Activated CD8-positive, alpha-beta memory T cell treated with anti-CD3 and anti-CD28 coated beads, Interleukin-2, amount 50 U/mL, for 4 hours (primary cell): ENCODE measurements at regions not wholly inside any gene's neighbourhood (a gene's known extent, or its start where the extent isn't known, plus 50 kb on each side); places are given as distances from the start of the nearest gene placed in this dataset.

Experiments
- DNase-seq: peaks from one replicate; pipeline ENCODE4 v3.0.0-alpha.2; 2020

DNA sequence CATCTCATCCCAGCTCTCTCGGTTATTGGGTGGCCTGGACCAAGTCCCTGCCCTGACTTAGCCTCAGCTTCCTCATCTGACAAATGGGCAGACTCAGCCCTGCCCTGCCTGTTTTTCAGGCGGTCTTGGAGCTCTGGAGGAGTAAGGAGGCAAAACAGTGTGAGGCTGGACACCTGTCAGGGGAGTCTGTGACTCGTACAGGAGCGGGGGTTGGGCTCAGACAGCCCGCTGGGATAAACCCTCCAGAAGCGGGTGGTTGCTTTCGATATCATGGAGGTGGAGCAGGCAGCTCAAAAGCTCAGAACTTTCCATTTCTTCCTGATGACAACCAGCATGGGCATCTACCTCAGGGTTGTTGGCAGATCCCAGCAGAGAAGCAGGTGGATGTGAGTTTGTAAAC, 72.9 kb upstream of the GGTA1 start:
- DNase-seq: no peak

DNA sequence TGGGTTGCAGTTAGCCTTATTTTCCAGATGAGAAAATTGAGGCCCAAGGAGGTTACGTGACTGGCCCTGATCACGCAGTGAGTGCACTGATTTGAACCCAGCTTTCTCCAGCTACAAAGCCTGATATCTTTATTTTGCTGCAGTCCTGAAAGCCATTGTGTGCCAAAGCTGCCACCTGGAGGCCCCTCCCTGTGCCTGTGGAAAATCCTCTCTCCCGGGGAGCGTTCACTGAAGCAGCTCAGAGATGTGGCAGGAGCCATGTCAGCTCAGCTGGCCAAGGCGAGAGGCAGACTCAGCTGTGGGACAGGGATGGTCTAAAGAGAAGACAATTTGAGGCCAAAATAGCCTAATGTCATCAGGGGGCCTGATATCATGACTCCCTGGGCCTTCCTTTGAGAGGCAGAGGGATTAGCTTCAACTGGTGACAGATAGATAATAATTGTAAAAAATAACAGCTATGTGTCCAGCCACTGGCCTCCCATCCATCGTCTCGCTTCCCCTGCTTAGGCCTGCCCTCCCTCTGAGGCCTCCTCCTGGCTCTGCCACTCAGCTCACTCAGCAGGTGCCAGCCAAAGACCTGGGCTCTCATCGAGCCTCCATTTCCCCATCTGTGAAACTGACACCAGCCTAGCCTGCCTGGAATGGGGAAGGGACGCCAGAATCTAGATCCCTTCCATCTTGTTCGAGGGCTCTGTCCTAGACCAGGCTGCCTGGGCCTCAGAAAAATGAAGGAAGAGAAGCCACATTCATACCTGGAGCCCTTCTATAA, 74.3 kb upstream of the GGTA1 start:
- no peak for DNase-seq

DNA sequence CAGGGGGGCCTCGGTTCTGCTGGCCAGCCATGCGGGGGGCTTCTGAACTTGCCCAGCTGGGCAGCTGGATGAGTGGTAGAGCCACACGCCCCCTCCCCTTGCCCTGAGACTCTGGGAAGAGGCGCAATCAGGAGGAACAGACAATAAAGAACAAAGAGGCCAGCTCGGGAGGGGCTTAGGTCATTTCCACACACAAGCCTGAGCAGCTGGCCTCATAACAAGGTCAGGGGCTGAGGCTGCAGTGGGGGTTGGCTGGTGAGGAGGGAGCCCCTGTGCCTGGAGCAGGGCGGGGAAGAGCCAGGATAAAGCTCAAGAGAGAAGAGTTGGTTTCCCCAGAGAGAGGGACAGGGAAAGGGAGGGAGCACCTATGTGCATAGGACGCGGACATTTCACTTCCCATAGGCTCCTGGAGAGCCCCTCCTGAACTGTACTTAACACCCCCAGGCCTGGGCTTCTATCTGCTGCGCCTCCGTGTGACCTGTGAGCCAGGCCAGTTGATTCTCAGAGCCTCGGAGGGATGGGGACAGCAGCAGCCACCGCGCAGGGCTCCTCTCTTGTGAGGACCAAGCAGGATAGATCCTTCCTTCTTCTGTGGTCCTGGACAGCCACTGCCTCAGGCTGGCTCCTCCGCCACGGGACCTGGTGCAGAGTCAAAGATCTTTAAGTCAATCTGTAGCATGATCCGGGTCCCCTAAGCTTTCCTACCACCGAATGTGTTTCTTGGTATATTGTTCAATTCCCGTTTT, 75.3 kb upstream of the GGTA1 start:
- no peak for DNase-seq

DNA sequence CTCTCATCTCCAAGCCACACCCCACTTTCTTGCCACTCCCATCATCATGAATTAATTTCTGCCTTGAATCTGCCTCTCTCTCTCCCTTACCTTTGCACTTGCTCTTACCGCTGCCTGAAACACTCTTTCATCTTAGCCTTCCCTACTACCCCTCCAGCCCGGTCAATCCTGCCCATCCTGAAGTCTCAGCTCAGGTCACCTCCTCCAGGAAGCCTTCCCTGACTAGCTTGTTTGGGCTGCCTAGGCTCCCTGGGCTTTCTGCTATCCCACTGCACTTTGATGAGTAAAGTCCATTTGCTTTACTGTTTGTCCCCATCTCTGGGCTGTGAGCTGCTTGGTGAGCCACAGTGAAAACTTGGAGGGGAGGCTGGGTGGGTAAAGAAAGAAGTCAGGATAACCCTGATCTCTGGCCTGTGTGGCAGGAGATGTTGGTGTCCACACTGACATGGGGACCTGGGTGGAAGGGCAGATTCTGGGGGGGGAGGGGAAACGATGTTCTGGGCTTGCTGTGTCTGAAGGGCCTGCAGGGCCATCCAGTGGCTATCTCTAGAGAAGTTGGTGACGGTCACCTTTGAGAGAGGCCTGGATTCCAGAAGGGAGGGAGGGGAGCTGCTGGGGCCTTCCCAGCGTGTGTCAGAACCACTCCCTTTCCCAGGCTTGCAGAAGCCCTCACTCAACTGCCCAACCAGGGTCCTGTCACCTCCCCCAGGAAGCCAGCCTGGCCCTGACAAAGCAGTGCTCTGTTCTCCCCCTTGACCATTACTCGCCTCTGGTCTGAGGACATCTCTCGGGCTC, 75.0 kb upstream of the DAB2IP start:
- DNase-seq: no peak

DNA sequence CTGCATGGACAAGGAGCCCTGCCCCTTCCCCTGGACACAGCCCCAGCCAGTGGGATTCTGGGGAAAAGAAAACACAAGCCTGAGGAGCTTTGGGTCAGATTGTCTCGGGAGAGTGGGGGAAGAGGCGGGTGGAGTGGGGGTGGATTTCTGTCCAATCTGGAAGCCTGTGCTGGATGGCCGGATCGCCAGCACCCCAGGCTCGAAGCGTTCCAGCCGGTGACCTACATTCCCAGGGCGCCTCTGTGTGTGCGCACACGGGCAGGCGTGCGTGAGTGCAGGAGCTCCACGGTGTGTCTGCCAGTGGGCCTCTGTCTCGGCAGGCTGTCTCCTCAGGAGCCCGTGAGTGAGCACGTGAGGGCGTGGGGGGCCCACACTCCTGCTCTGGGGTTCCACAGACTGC, 74.3 kb upstream of the DAB2IP start:
- no peak for DNase-seq

DNA sequence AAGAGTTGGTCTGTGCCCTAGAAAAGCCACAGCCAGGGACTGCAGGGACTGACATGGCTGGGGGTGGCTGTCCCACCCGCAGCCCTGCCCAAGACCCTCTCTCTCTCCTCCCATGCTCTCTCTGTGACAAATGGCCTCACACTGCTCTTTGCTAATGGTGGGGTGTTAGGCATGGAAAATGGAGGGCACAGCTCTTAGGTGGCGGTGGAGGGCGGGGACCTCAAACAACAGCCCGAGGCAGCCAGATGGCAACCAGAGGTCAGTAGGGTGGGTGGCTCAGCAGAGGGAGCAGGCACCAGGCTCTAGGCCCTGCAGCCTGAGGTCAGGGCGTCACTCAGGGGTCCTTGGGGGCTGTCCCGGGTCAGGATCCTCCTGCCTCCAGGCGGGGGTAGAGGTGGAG, 73.9 kb upstream of the DAB2IP start:
- no peak for DNase-seq

DNA sequence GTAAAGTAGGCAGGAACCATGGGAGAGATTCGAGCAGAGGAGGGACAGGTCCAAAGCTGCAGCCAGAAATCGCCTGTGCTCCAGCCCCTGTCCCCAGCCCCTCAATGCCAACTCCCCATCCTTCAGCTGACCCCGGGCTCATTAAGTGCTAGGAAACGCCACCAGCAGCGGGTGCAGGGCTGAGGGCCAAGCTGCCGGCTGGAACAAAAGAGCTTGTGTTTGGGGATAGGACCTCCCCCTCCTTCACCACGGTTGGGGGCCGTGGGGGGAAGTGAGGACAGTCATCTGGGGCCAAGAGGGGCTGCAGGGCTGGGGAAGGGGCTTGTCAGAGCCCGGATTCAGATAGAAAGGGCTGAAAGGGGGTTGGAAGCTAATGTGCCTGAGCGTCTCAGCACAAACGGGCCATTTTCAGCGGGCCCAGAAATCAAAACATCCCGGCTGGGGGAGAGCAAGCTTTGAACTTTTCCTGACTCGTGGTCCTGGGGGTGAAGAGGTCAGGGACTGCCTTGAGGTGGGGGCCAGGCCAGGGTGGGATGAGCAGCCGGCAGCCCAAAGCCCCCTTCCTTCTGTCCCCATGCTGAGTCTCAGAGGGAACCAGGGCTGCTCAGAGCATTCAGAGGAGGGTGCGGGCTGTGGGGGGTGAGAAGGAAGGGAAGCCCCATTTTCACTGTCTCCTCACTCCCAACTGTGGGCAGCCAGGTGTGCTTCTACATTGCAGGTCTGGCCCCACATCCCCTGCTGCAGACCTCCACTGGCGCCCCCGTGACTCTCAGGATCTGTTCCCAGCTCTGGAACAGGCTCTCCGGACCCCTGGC, 69.4 kb upstream of the DAB2IP start:
- no peak for DNase-seq

DNA sequence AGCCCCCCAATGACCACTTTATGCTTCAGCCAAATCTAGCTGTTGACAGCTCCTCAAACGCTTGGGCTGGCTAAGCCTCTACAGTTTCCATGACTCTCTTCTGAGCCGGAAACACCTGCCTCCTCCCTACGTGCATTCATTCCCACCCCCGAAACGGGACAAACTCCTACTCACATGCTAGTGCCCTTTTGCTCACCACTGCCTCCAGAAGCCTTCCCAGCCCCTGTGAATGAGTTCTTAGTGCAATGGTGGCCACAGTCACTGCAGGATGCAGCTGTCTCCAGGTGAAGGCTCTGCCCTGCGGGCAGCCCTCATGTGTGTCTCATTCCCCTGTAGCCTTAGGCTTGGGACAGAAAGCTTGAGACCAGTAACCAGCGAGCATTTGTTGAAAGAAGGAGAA, 68.8 kb upstream of the DAB2IP start:
- no peak for DNase-seq

DNA sequence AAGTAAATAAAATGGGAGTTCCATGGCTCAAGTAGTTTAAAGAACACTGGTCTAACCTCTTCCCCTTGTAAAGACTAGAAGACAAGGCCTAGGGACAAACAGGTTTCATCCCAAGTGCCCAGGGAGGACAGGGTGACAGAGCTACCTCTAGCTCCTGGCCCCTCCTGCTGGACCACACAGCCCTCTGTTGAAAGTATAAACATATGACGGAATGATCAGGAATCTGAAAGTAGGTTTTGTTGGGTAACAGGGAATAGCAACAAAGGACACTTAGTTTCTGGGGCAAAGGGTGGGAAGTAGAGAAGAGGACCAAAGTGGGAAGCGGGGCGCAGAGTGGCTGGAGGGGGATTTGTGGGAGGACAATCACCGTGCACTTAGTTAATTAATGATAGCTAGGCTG, 67.0 kb upstream of the DAB2IP start:
- no peak for DNase-seq

DNA sequence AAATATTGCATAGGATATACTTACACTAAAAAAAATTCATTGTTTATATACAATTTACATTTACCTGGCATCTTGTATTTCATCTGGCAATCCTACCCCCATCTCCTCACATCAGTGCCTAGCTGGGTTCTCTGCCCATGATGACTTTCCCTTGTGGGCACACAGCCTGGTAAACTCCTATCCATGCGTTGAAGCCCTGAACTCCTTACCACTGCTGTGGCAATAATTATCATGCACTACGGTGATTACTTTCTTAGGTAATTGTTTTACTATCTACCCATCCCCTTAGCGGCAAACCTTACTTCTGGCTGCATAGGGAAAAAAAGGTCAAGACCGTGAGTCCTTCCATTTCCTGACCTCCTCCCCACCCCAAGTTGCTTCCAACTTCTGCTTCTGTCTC, 63.6 kb upstream of the DAB2IP start:
- DNase-seq: no peak

DNA sequence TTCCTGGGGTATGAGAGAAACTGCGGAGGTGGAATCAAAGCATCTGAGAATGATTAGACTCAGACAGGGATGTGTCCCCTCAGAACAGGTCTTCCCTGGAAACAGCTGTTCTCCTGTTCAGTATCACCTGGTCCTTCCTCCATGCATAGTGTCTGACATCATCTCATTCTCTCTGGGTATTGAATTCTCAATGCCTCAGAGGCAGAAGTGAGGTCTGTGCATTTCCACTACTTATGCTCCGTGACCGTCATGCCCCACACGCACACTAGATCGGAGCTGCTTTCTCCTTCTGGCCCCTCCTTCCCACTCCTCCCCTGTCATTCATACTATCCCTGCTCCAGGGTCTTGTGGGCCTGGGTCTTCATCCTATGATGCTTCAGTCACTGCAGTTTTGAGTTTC, 61.4 kb upstream of the DAB2IP start:
- DNase-seq: no peak

DNA sequence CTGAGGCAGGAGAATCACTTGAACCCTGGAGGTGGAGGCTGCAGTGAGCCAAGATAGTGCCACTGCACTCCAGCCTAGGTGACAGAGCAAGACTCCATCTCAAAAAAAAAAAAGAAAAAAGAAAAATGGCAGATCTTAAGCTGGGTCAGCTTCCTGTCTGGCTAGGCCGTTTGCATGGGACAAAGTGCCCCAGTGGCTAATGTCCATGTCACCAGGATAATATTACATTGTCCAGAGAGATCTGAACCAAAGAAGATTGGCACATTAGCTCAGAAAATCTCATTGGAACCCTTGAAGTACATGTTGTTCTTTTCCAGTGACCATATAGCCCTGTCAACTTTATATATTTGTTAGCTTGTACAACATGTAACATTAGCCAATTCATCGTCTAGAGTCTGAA, 59.2 kb upstream of the DAB2IP start:
- DNase-seq: no peak

DNA sequence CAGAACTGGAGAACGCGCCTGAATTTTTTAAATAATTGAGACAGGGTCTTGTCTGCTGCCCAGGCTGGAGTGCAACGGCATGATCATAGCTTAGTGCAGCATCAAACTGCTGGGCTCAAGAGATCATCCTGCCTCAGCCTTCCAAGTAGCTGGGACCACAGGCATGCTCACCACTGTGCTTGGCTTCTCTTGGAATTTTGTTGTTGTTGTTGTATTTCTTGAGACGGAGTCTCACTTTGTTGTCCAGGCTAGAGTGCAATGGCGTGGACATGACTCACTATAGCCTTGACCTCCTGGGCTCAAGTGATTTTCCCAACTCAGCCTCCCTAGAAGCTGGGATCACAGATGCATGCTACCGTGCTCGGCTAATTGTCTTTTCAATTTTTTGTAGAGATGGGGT, 58.4 kb upstream of the DAB2IP start:
- no peak for DNase-seq

DNA sequence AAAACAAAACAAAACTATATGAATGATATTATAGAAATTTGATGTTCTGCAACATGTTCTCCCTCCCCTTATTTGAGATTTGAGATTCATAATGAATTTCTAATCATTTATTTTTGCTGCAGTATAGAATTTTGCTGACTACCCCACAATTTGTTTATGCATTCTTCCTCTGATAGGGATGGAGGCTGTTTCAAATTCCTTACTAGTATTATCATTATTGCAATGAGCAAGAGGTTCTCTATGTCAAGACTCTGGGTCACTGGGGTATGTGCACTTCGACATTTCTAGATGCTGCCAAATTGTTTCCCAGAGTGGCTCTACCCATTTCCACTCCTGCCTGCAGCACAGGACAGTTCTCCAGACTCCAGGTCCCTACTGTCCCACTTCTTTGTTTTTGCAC, 54.9 kb upstream of the DAB2IP start:
- DNase-seq: no peak

DNA sequence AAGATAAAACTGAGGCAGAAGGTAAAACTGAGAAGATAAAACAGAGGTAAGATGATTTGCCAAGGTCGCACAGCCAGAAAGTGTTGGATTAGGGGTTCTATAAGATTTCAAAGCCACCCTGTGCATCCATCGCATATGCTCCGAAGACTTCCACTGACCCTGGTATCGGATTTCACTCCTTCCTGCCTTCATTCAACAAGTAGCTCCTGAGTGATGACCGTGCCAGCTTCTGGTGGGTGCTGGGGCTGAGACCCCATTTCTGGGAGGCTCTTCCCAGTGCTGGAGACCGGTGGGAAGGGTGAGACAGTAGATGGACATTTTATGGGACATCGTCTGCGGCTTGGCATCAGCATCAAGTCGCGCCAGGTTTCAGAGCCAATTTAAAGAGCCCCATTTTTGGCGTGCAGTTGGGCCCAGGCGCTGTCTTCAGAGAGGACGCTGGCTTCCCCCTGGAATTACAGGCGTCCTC, 53.7 kb upstream of the DAB2IP start:
- DNase-seq: no peak

DNA sequence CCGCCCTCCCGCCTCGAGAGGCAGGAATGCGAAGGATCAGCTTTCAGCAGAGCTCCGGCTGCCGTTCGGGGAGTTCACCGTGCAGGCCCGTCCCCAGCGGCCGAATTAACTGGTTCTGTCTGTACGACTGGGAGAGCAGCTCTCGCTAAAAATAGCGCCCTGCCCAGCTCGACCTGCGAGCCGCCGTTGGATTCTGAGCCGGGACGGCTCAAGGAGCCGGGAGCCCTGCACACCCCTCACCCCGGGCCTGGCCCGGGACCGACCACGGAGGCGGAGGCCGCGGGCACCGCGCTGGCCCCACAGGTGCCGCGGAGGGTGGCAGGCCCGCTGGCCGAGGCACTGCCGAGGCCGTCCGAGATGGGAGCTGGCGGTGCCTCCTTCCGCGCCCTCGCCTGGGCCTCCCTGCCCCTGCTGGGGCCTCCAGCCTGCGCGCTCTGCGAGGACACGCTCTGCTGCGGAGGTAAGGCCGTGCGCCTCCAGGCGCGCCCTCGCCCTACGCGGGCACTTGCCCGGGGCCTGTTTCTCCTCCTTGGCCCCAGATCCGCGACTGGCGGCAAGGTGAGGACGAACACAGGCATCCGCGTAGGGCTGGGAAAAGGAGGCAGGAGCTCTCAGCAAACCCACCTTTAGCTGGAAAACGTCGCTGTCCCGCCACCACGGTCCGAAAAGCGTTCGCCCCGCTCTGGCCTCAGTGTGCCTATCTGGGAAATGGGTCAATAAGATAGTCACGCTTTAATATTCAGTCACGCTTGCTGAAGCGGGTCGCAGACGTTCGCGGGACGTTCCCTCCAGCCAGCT, 53.1 kb upstream of the DAB2IP start:
- no peak for DNase-seq

DNA sequence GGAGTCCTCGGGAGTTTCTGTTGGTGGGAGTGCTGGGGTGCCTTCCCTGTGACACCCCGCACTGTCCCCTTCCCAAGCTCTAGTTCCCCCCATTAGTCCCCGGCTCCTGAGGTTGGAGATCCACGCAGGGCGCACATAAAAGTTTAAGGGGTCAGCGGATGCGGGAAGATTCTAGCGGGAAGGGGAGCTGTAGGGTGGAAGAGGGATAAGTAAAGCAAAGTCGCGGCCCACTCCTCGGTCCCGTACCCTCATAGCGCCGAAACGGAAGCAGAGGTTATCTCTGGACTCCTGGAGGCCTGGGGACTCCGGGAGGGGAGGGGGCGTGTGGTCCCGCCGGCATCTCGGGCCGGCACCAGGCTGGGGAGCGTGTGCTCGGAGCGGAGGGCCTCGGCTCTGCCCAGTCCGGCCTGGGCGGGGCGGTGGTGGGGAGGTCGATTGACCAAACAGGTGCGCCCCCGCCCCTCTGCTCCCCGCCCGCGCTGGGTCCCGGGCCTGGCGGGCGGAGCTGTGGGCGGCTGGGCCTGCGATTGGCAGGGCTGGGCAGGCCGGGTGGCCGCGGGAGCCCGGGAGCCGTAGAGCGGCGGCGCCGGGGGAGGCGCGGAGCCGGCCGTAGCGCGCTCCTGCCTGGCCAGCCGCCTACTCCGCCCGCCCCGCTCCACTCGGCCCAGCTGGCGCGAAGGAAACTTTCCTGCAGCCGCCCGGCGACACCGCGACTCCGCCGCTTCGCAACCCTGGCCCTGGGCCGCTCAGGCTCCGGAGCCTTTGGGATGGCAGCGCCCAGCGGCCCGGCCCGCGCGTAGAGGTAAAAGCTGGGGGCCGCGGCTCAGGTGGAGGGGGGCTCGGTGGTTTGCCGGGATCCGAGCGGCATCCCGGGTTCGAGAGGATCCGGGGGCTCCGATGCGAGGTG, 52.2 kb upstream of the DAB2IP start:
- DNase-seq: no peak

DNA sequence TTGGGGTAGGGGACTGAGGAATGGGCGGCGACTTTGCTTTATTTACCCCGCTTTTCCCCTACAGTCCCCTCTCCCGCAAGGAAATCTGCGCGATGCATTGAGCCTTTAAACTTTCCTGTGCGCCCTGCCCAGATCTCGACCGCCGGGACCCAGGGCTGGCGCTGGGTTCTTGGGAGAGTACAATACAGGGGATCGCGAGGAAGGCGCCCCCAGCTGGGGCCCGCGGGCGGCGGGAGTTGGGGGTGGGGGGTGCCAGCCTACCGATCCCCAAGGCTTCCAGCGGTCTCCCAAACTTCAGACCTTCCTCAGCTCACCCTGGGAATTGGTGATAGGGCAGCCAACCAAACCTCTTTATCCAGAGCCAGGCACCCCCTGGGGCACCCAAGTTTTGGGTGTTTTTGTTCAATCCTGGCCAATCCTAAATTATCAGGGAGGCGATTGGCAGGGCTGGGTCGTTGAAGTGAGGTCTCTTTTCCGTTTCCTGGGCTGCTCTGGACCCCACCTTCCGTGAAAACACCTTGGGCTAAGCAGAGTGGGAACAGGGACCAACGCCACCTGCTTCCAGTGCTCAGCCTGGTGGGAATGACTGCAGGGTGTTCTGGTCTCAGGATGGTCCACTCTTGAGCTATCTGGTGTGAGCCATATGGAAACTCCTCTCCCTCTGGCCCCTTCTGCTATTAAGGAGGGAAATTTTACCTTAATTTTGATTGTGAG, 51.4 kb upstream of the DAB2IP start:
- DNase-seq: no peak

DNA sequence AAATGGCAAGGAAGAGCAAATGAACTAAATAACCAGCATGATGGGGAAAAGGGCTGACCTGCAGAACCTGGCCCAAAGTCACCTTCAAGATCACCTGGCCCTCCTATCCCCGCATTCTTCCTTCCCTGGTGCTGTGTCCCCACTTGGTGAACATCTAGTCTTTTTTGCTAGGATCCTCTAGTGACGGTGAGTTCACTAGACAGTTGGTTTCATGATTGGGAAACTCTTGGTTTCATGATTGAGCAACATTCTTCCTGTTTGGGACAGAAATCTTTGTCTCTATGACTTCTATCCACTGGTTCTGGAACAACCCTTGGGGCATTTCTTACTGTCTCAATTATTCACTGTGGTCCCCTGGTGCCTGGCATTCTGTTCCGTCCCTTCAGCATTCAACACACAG, 50.2 kb upstream of the DAB2IP start:
- no peak for DNase-seq
